D721Med (cell line): ENCODE measurements at regions not wholly inside any gene's neighbourhood (a gene's known extent, or its start where the extent isn't known, plus 50 kb on each side); places are given as distances from the start of the nearest gene placed in this dataset.
"Not testable (repeated sequence)": the region's sequence is repeated elsewhere in the genome, so short reads cannot be mapped to it uniquely, and the experiment has no call there.

ENCODE experiments used
- DNase-seq: peaks from one replicate; pipeline ENCODE4 v3.0.0; 2011; ENCODE audit warnings: low spot score; ENCODE audit not compliant: insufficient read length
- FAIRE-seq: peaks from 2 replicates; lab custom pipeline; 2011; peaks lifted over from hg19 to GRCh38; lab: Jason Lieb, UNC
- TF ChIP-seq, protein P1 (sequence below): IDR thresholded peaks from 2 replicates; pipeline ENCODE4 v1.5.1; 2012; ENCODE audit warnings: mild to moderate bottlenecking, control low read depth; ENCODE audit not compliant: insufficient read depth; ENCODE audit errors: missing control alignments

DNA sequence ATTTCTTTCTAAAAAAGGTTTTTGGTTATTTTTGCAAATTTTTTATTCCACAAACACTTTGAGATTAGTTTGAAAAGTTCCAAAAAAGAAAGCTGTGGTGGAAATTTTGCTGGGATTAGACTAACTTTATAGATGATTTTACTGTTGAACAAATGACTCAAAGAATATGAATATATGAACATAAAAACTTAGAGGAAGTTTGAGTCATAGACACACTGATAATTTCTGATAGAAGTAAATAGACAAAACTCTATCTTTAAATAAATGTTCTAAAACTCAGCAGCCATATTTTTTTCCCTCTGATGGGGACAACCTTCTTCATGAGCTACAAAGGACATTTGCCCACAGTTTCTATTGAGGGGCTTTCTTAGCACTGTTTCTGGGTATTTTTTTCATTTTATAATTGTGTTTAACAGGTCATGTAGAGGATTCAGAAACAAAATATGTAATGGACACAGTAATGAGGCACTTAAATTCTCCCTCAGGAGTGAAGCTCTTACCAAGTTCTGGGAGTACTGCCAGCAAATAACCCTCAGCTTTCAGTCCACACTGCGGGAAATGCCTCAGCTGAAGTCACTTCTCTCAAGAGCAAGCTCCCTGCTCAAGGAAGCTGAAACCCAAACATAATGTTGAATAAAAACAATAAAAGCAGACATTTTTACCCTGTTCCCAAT lies 157.6 kb downstream of the NFKBIZ start:
- FAIRE-seq (no peak), DNase-seq (no peak)
- TF ChIP-seq, protein P1, sequence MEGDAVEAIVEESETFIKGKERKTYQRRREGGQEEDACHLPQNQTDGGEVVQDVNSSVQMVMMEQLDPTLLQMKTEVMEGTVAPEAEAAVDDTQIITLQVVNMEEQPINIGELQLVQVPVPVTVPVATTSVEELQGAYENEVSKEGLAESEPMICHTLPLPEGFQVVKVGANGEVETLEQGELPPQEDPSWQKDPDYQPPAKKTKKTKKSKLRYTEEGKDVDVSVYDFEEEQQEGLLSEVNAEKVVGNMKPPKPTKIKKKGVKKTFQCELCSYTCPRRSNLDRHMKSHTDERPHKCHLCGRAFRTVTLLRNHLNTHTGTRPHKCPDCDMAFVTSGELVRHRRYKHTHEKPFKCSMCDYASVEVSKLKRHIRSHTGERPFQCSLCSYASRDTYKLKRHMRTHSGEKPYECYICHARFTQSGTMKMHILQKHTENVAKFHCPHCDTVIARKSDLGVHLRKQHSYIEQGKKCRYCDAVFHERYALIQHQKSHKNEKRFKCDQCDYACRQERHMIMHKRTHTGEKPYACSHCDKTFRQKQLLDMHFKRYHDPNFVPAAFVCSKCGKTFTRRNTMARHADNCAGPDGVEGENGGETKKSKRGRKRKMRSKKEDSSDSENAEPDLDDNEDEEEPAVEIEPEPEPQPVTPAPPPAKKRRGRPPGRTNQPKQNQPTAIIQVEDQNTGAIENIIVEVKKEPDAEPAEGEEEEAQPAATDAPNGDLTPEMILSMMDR = no peak

DNA sequence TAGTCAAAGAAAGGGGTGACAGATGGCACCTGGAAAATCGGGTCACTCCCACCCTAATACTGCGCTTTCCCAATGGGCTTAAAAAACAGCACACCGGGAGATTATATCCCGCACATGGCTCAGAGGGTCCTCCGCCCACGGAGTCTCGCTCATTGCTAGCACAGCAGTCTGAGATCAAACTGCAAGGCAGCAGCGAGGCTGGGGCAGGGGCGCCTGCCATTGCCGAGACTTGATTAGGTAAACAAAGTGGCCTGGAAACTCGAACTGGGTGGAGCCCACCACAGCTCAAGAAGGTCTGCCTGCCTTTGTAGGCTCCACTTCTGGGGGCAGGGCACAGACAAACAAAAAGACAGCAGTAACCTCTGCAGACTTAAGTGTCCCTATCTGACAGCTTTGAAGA lies 159.1 kb downstream of the NFKBIZ start:
- FAIRE-seq = not testable (repeated sequence)

DNA sequence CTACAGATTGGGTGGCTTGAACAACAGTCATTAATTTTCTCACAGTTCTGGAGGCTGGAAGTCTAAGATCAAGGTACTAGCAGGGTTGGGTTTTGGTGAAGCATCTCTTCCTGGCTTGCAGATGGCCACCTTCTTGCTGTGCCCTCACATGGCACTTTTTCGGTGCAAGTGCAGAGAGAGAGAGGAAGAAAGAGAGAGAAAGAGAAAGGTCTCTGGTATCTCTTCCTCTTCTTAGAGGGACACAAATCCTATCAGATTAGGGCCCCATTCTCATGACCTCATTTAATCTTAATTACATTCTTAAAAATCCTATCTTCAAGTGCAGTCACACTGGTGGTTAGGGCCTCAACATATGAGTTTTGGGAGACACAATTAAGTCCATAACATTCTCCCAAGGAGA lies 167.1 kb downstream of the NFKBIZ start:
- TF ChIP-seq, protein P1 = no peak
- FAIRE-seq (no peak), DNase-seq (no peak)

More for the DNA sequence above, 159.1 kb downstream of the NFKBIZ start:
- DNase-seq = not testable (repeated sequence)

DNA sequence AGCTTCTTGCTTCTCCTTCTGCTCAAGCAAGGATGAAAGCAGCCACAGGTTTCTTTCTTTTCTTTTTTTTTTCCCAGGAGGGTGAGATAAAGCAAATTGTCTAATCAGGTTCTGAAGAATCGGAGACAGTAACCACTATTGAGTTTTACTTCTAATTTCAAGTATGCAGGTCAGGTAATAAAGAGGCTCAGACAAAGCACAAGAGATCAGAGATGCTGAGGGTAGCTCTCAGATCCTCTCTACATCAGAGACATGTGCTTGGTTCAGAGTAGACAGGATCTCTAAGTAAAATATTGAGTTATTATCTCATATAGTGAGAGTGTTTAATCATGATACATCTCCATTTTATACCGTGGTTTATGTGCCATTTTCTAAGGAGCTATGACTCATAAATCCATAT lies 168.5 kb downstream of the NFKBIZ start:
- DNase-seq (no peak), FAIRE-seq (no peak)
- TF ChIP-seq, protein P1 = no peak

DNA sequence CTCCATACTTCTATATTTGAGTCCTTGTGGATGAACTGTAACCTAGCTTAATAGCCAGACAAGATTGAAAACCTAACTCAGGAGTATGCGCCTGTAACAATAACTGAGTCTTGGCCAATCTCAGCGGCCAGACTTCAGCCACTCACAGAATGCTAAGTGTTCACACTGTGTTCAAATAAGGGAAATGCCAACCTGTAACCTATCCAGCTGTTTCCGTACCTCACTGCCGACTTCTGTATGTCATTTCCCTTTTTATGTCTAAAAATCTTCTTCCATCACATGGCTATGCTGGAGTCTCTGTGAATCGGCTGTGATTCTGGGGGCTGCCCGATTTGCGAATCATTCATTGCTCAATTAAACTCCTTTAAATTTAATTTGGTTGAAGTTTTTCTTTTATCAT lies 169.2 kb downstream of the NFKBIZ start:
- FAIRE-seq (no peak), DNase-seq (no peak)
- TF ChIP-seq, protein P1 = no peak

DNA sequence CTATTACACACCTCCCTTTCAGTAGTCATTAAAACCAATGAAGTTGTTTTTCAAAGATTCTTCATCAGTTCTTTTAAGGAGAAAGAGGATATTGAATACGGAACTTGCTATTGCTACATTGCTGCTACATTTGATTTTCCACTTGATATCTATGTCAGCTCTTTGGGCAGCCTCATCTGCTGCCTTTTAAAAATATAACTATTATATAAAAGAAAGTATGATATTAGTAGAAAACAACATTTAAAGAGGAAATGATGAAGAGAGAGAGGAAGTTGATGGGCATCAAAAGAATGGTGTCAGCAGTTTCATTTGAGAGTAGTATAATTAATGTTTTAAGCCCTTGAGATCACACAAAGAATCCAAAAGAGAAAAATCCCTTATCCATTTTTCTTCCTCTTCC lies 171.4 kb downstream of the NFKBIZ start:
- FAIRE-seq (no peak), DNase-seq (no peak)
- TF ChIP-seq, protein P1 = no peak

DNA sequence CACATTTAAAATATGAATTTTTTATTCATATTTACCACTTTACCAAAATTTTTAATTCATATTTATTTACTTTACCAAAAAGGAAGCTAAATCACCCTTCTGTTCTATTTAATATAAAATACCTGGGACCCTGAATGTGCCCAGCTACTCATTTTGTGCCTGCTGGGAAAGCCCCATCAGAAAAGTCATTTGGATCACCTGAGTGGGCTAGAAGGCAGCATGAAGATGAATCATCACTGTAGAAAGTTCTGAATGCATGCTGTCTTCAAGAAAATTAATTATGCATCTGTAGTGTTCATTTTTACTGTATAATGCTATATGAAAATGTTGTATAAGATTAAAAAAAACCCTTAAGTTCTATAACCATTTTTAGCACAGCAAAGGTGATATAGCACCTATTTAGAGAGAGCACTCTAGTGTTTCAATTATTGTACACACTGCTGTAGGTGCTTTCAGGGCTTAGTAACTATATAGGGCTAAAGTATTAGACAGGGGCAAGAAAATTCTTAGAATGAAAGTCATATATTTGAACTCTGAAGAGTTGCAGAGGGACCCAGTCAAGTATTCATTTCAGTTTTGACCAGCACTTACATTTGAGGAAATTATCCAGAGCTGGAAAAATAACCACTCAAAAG lies 175.1 kb downstream of the NFKBIZ start:
- TF ChIP-seq, protein P1 = no peak
- no peak for FAIRE-seq
- DNase-seq = no peak
